GM12891 (cell line): ENCODE measurements at regions not wholly inside any gene's neighbourhood (a gene's known extent, or its start where the extent isn't known, plus 50 kb on each side); places are given as distances from the start of the nearest gene placed in this dataset.
"Not testable (repeated sequence)": the region's sequence is repeated elsewhere in the genome, so short reads cannot be mapped to it uniquely, and the experiment has no call there.

ENCODE experiments used
- POLR2A ChIP-seq: IDR thresholded peaks from 2 replicates; pipeline ENCODE4 v1.6.1; 2011; ENCODE audit warnings: low read depth, low read length, control low read depth
- TAF1 ChIP-seq: IDR thresholded peaks from 2 replicates; pipeline ENCODE4 v1.6.1; 2011; ENCODE audit warnings: low read depth, low read length, control low read depth

GRCh38 chr9:79500196-79500864 is 71.4 kb upstream of the TLE4 start:
- not testable (repeated sequence) for TF ChIP-seq POLR2A, TAF1
